ENCODE measurements at regions not wholly inside any gene's neighbourhood (a gene's known extent, or its start where the extent isn't known, plus 50 kb on each side); places are given as distances from the start of the nearest gene placed in this dataset.
A peak's percentile ranks its signal among the peaks of the same experiment; 100 is the strongest.

GRCh38 chr6:50270415-50270814, 220.7 kb upstream of the DEFB112 start:
- CTCF ChIA-PET = no interaction called here
- H2AFZ ChIP-seq (ENCODE audit: low read depth) = no peak overlapping the region
- no peaks in the 10 kb centered on the region for H3K9me3 ChIP-seq
- H3F3A ChIP-seq (replicated peaks; ENCODE audit: insufficient read depth) = no peaks in the 10 kb centered on the region
- H3K4me1 ChIP-seq (ENCODE audit: control insufficient read depth in 1 of 2, insufficient read depth in 2 of 2, low read depth in 1 of 2, low read length in 1 of 2) = no peaks in the 10 kb centered on the region; a peak in 1 of 4 replicates
- no peak overlapping the region for H3K9ac ChIP-seq
- no peak overlapping the region for H3K4me2 ChIP-seq
- DNase-seq = peak; percentile 5
- POLR2A ChIA-PET = no interaction called here
- no peaks in the 10 kb centered on the region for H3K27me3 ChIP-seq (ENCODE audit: insufficient read depth)
- no peaks in the 10 kb centered on the region for H4K20me1 ChIP-seq (ENCODE audit: insufficient read depth)
- no peaks in the 10 kb centered on the region for H3K36me3 ChIP-seq (replicated peaks in 1 of 2; ENCODE audit: control insufficient read depth in 1 of 2, insufficient read depth in 2 of 2, low read length in 1 of 2)
- TF ChIP-seq REST (IDR thresholded peaks at IDR 0.05; ENCODE audit: low read depth, low read length) (no peak), GABPA (IDR thresholded peaks at IDR 0.05; ENCODE audit: low read depth) (no peak)
- no peaks in the 10 kb centered on the region for H3K79me2 ChIP-seq (ENCODE audit: insufficient read depth)
- no peak overlapping the region for H3K4me3 ChIP-seq (ENCODE audit: low read depth in 2 of 2, low read length in 1 of 2)
- WGBS (ENCODE audit: low lambda C conversion rate) = 0% methylated on average over 1 of the region's 1 CpG
- no peak overlapping the region for H3K27ac ChIP-seq (ENCODE audit: low read depth in 2 of 2, low read length in 1 of 2)
- no peaks in the 10 kb centered on the region for H3K9me2 ChIP-seq

- Histone ChIP-seq H3K27ac (ENCODE audit: low read depth in 2 of 2, low read length in 1 of 2) (no peak overlapping the region; a peak in 1 of 4 replicates), H3K36me3 (replicated peaks in 1 of 2; ENCODE audit: control insufficient read depth in 1 of 2, insufficient read depth in 2 of 2, low read length in 1 of 2) (no peaks in the 10 kb centered on the region), H3K4me1 (ENCODE audit: control insufficient read depth in 1 of 2, insufficient read depth in 2 of 2, low read depth in 1 of 2, low read length in 1 of 2) (no peaks in the 10 kb centered on the region; a peak in 1 of 4 replicates), H3K4me2 (no peak overlapping the region), H3K9me3 (no peaks in the 10 kb centered on the region), H3K9me2 (no peaks in the 10 kb centered on the region), H3K9ac (no peak overlapping the region), H3K27me3 (ENCODE audit: insufficient read depth) (no peaks in the 10 kb centered on the region), H3F3A (replicated peaks; ENCODE audit: insufficient read depth) (no peaks in the 10 kb centered on the region), H3K79me2 (ENCODE audit: insufficient read depth) (no peaks in the 10 kb centered on the region), H4K20me1 (ENCODE audit: insufficient read depth) (no peaks in the 10 kb centered on the region), H2AFZ (ENCODE audit: low read depth) (no peak overlapping the region), H3K4me3 (ENCODE audit: low read depth in 2 of 2, low read length in 1 of 2) (no peak overlapping the region)
- TF ChIP-seq MEF2A (IDR thresholded peaks at IDR 0.05; ENCODE audit: borderline replicate concordance, low read depth) (no peak), EZH2phosphoT487 (IDR thresholded peaks at IDR 0.05; ENCODE audit: borderline replicate concordance, low read depth) (no peak), ZBTB33 (IDR thresholded peaks at IDR 0.05; ENCODE audit: borderline replicate concordance, low read depth) (no peak), TCF12 (IDR thresholded peaks at IDR 0.05) (no peak), RCOR1 (IDR thresholded peaks at IDR 0.05; ENCODE audit: low read length) (no peak), EP300 (IDR thresholded peaks at IDR 0.05; ENCODE audit: borderline replicate concordance in 1 of 2, low read depth in 1 of 2, low read length in 1 of 2) (no peak), SIN3A (IDR thresholded peaks at IDR 0.05; ENCODE audit: borderline replicate concordance, low read depth, low read length) (no peak), PBX3 (IDR thresholded peaks at IDR 0.05) (no peak), RFX5 (IDR thresholded peaks at IDR 0.05; ENCODE audit: low read length) (no peak), NRF1 (IDR thresholded peaks at IDR 0.05; ENCODE audit: low read depth, low read length) (no peak), RXRA (IDR thresholded peaks at IDR 0.05; ENCODE audit: borderline replicate concordance, low read depth) (no peak), USF1 (IDR thresholded peaks at IDR 0.05; ENCODE audit: borderline replicate concordance, low read depth) (no peak), FOXM1 (IDR thresholded peaks at IDR 0.05; ENCODE audit: low read depth) (no peak), FOSL2 (IDR thresholded peaks at IDR 0.05; ENCODE audit: borderline replicate concordance, low read depth) (no peak), FOXJ3 (CRISPR knock-in tag; IDR thresholded peaks at IDR 0.05) (no peak)
- ChIA-PET POLR2A (no interaction called here), CTCF (no interaction called here)
- DNase-seq = no peak
- 4% methylated on average over 2 of the region's 2 CpGs for WGBS (ENCODE audit: low lambda C conversion rate)
Observed at GRCh38 chr6:50271266-50271665, 221.5 kb upstream of the DEFB112 start.
